ENCODE measurements at regions not wholly inside any gene's neighbourhood (a gene's known extent, or its start where the extent isn't known, plus 50 kb on each side); places are given as distances from the start of the nearest gene placed in this dataset.

GRCh38 chr14:97346675-97347074 is 549.5 kb downstream of the VRK1 start:
- no peak overlapping the region for H3K27ac ChIP-seq
- no peak for DNase-seq
- H3K27me3 ChIP-seq, result no peaks in the 10 kb centered on the region
- intact Hi-C loops (cut with DNase I), result loop anchor here (10.0 kb wide), 1 partner anchor 1058 kb away; no protein-coding TSS in a partner anchor
- no peaks in the 10 kb centered on the region for H3K4me1 ChIP-seq
- H3K4me3 ChIP-seq (replicated peaks in 1 of 3), result no peak overlapping the region
- 69 to 97% methylated on average over 3 of the region's 3 CpGs for WGBS, 2 donors
- H3K36me3 ChIP-seq, result no peaks in the 10 kb centered on the region
- H3K9me3 ChIP-seq, result no peaks in the 10 kb centered on the region
- no peak for TF ChIP-seq POLR2A (IDR thresholded peaks at IDR 0.05)
- no peak for TF ChIP-seq CTCF (IDR thresholded peaks at IDR 0.05)

- 58 to 59% methylated on average over 3 of the region's 3 CpGs for WGBS, 2 donors
- TF ChIP-seq CTCF (IDR thresholded peaks at IDR 0.05) (no peak), POLR2A (IDR thresholded peaks at IDR 0.05) (no peak)
- intact Hi-C loops (cut with DNase I), result loop anchor here (10.0 kb wide), 1 partner anchor 1055 kb away; no protein-coding TSS in a partner anchor
- Histone ChIP-seq H3K27ac (no peak overlapping the region), H3K9me3 (no peaks in the 10 kb centered on the region), H3K36me3 (no peaks in the 10 kb centered on the region), H3K4me1 (no peaks in the 10 kb centered on the region), H3K27me3 (no peaks in the 10 kb centered on the region), H3K4me3 (replicated peaks in 1 of 3) (no peak overlapping the region)
- DNase-seq, result no peak
These were observed 552.3 kb downstream of the VRK1 start for GRCh38 chr14:97349463-97349862.

- H3K4me1 ChIP-seq, result no peaks in the 10 kb centered on the region
- WGBS, 2 donors, result 83 to 90% methylated on average over 3 of the region's 3 CpGs
- H3K4me3 ChIP-seq (replicated peaks in 1 of 3), result no peak overlapping the region
- no peak for TF ChIP-seq POLR2A (IDR thresholded peaks at IDR 0.05)
- no peak for TF ChIP-seq CTCF (IDR thresholded peaks at IDR 0.05)
- intact Hi-C loops (cut with DNase I), result loop anchor here (10.0 kb wide), 1 partner anchor 1055 kb away; no protein-coding TSS in a partner anchor
- no peaks in the 10 kb centered on the region for H3K36me3 ChIP-seq
- no peaks in the 10 kb centered on the region for H3K9me3 ChIP-seq
- H3K27ac ChIP-seq, result no peak overlapping the region
- no peaks in the 10 kb centered on the region for H3K27me3 ChIP-seq
- no peak for DNase-seq
These were observed 552.8 kb downstream of the VRK1 start for GRCh38 chr14:97349946-97350345.

GRCh38 chr14:97350415-97350814 is 553.2 kb downstream of the VRK1 start:
- WGBS, 2 donors, result 93 to 95% methylated on average over 2 of the region's 2 CpGs
- H3K4me1 ChIP-seq, result no peaks in the 10 kb centered on the region
- H3K27me3 ChIP-seq, result no peaks in the 10 kb centered on the region
- DNase-seq, result no peak
- H3K4me3 ChIP-seq (replicated peaks in 1 of 3), result no peak overlapping the region
- no peaks in the 10 kb centered on the region for H3K9me3 ChIP-seq
- no peaks in the 10 kb centered on the region for H3K36me3 ChIP-seq
- TF ChIP-seq CTCF (IDR thresholded peaks at IDR 0.05) (no peak), POLR2A (IDR thresholded peaks at IDR 0.05) (no peak)
- H3K27ac ChIP-seq, result no peak overlapping the region
- intact Hi-C loops (cut with DNase I), result no loop called here

GRCh38 chr14:97350894-97351731 is 553.9 kb downstream of the VRK1 start:
- Histone ChIP-seq H3K9me3 (no peaks in the 10 kb centered on the region), H3K27me3 (no peaks in the 10 kb centered on the region), H3K27ac (no peak overlapping the region), H3K4me3 (replicated peaks in 1 of 3) (no peak overlapping the region), H3K4me1 (no peaks in the 10 kb centered on the region), H3K36me3 (no peaks in the 10 kb centered on the region)
- DNase-seq, result no peak
- intact Hi-C loops (cut with DNase I), result no loop called here
- whole genome bisulfite sequencing, 2 donors, result 51 to 60% methylated on average over 7 of the region's 7 CpGs
- TF ChIP-seq POLR2A (IDR thresholded peaks at IDR 0.05), result no peak
